ENCODE measurements at regions not wholly inside any gene's neighbourhood (a gene's known extent, or its start where the extent isn't known, plus 50 kb on each side); places are given as distances from the start of the nearest gene placed in this dataset.
"Not testable (repeated sequence)": the region's sequence is repeated elsewhere in the genome, so short reads cannot be mapped to it uniquely, and the experiment has no call there.

DNA sequence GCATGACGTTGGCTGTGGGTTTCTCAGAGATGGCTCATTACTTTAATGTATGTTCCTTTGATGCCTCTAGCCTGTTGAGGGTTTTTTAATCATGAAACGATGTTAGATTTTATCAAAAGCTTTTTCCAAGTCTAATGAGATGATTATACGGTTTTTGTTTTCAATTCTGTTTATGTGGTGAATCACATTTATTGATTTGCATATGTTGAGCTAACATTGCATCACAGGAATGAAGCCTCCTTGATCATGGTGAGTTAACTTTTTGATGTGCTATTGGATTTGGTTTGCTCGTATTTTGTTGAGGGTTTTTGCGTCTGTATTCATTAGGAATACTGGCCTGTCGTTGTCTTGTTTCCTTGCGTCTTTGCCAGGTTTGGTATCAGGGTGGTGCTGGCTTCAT, 52.3 kb upstream of the PTPN12 start:
- TF ChIP-seq, protein P1, sequence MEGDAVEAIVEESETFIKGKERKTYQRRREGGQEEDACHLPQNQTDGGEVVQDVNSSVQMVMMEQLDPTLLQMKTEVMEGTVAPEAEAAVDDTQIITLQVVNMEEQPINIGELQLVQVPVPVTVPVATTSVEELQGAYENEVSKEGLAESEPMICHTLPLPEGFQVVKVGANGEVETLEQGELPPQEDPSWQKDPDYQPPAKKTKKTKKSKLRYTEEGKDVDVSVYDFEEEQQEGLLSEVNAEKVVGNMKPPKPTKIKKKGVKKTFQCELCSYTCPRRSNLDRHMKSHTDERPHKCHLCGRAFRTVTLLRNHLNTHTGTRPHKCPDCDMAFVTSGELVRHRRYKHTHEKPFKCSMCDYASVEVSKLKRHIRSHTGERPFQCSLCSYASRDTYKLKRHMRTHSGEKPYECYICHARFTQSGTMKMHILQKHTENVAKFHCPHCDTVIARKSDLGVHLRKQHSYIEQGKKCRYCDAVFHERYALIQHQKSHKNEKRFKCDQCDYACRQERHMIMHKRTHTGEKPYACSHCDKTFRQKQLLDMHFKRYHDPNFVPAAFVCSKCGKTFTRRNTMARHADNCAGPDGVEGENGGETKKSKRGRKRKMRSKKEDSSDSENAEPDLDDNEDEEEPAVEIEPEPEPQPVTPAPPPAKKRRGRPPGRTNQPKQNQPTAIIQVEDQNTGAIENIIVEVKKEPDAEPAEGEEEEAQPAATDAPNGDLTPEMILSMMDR (IDR thresholded peaks at IDR 0.05): no peak
- no peak overlapping the region for H3K4me3 Mint-ChIP-seq
- no peaks in the 10 kb centered on the region for H3K9me3 Mint-ChIP-seq
- H3K27me3 Mint-ChIP-seq (ENCODE audit: insufficient read depth): peaks cover 6% of the 10 kb centered on the region
- H3K36me3 Mint-ChIP-seq (ENCODE audit: low read depth): no peaks in the 10 kb centered on the region
- no peak overlapping the region for H3K27ac Mint-ChIP-seq
- DNase-seq: no peak
- H3K4me1 Mint-ChIP-seq (ENCODE audit: low read depth): peaks cover 3% of the 10 kb centered on the region

- Mint-ChIP-seq H3K27ac (no peak overlapping the region), H3K36me3 (ENCODE audit: low read depth) (no peaks in the 10 kb centered on the region), H3K27me3 (ENCODE audit: insufficient read depth) (peaks cover 2% of the 10 kb centered on the region; the same call in 1 of the 2 replicates), H3K9me3 (no peaks in the 10 kb centered on the region), H3K4me1 (ENCODE audit: low read depth) (peaks cover 10% of the 10 kb centered on the region), H3K4me3 (no peak overlapping the region)
- no peak for DNase-seq
- TF ChIP-seq, protein P1 (IDR thresholded peaks at IDR 0.05): no peak
Observed at GRCh38 chr7:77482015-77482414, 55.1 kb upstream of the PTPN12 start.

- DNase-seq: no peak
- no peaks in the 10 kb centered on the region for H3K9me3 Mint-ChIP-seq
Observed at GRCh38 chr7:77481615-77482014, 55.5 kb upstream of the PTPN12 start.

GRCh38 chr7:77480102-77480627, 56.9 kb upstream of the PTPN12 start:
- not testable (repeated sequence) for H3K36me3 Mint-ChIP-seq (ENCODE audit: low read depth); DNase-seq; H3K27me3 Mint-ChIP-seq (ENCODE audit: insufficient read depth); H3K4me3 Mint-ChIP-seq; H3K27ac Mint-ChIP-seq; H3K9me3 Mint-ChIP-seq; H3K4me1 Mint-ChIP-seq (ENCODE audit: low read depth)

More at GRCh38 chr7:77481615-77482014, 55.5 kb upstream of the PTPN12 start:
- TF ChIP-seq, protein P1 (IDR thresholded peaks at IDR 0.05): no peak
- no peaks in the 10 kb centered on the region for H3K36me3 Mint-ChIP-seq (ENCODE audit: low read depth)
- H3K4me3 Mint-ChIP-seq: no peak overlapping the region
- H3K4me1 Mint-ChIP-seq (ENCODE audit: low read depth): peaks cover 10% of the 10 kb centered on the region
- H3K27ac Mint-ChIP-seq: no peak overlapping the region
- peaks cover 2% of the 10 kb centered on the region; the same call in 1 of the 2 replicates for H3K27me3 Mint-ChIP-seq (ENCODE audit: insufficient read depth)

- TF ChIP-seq, protein P1 (IDR thresholded peaks at IDR 0.05): no peak
- no peaks in the 10 kb centered on the region for H3K36me3 Mint-ChIP-seq (ENCODE audit: low read depth)
- no peak overlapping the region for H3K27ac Mint-ChIP-seq
- peaks cover 2% of the 10 kb centered on the region; the same call in 1 of the 2 replicates for H3K27me3 Mint-ChIP-seq (ENCODE audit: insufficient read depth)
- H3K9me3 Mint-ChIP-seq: no peaks in the 10 kb centered on the region
- DNase-seq: no peak
- H3K4me1 Mint-ChIP-seq (ENCODE audit: low read depth): peaks cover 10% of the 10 kb centered on the region
- no peak overlapping the region for H3K4me3 Mint-ChIP-seq
Observed at GRCh38 chr7:77479536-77480088, 57.5 kb upstream of the PTPN12 start.

GRCh38 chr7:77476871-77477270, 60.2 kb upstream of the PTPN12 start:
- H3K36me3 Mint-ChIP-seq (ENCODE audit: low read depth): no peaks in the 10 kb centered on the region
- no peak for DNase-seq
- H3K27ac Mint-ChIP-seq: no peak overlapping the region
- peaks cover 18% of the 10 kb centered on the region for H3K4me1 Mint-ChIP-seq (ENCODE audit: low read depth)
- H3K9me3 Mint-ChIP-seq: no peaks in the 10 kb centered on the region
- TF ChIP-seq, protein P1 (IDR thresholded peaks at IDR 0.05): no peak
- H3K27me3 Mint-ChIP-seq (ENCODE audit: insufficient read depth): peaks cover 2% of the 10 kb centered on the region; the same call in 1 of the 2 replicates
- no peak overlapping the region for H3K4me3 Mint-ChIP-seq

All from HFFc6 (cell line).